Activated CD4-positive, CD25-positive, alpha-beta regulatory T cell treated with anti-CD3 and anti-CD28 coated beads, Interleukin-2, amount 50 U/mL, for 72 hours (primary cell): ENCODE measurements at regions not wholly inside any gene's neighbourhood (a gene's known extent, or its start where the extent isn't known, plus 50 kb on each side); places are given as distances from the start of the nearest gene placed in this dataset.

Experiments
- DNase-seq: peaks from one replicate; pipeline ENCODE4 v3.0.0; 2021

GRCh38 chr5:158084292-158084691, 225.3 kb upstream of the CLINT1 start:
- DNase-seq: no peak

GRCh38 chr5:158082696-158083287, 223.8 kb upstream of the CLINT1 start:
- DNase-seq: no peak

GRCh38 chr5:158080112-158080511, 221.2 kb upstream of the CLINT1 start:
- DNase-seq: no peak

- no peak for DNase-seq
These were observed 220.2 kb upstream of the CLINT1 start for GRCh38 chr5:158079097-158079496.

- peak; percentile 34 for DNase-seq
These were observed 216.2 kb upstream of the CLINT1 start for GRCh38 chr5:158074992-158075769.

GRCh38 chr5:158074597-158074991, 215.6 kb upstream of the CLINT1 start:
- no peak for DNase-seq

GRCh38 chr5:158070859-158071258, 211.9 kb upstream of the CLINT1 start:
- no peak for DNase-seq

GRCh38 chr5:158069838-158070237, 210.9 kb upstream of the CLINT1 start:
- no peak for DNase-seq

GRCh38 chr5:158068964-158069363, 210.0 kb upstream of the CLINT1 start:
- DNase-seq: no peak

- no peak for DNase-seq
These were observed 207.1 kb upstream of the CLINT1 start for GRCh38 chr5:158066076-158066475.

- DNase-seq: no peak
These were observed 205.6 kb upstream of the CLINT1 start for GRCh38 chr5:158064334-158065123.

GRCh38 chr5:158063052-158063451, 204.1 kb upstream of the CLINT1 start:
- DNase-seq: no peak

GRCh38 chr5:158061451-158061850, 202.5 kb upstream of the CLINT1 start:
- DNase-seq: no peak

GRCh38 chr5:158060212-158060611, 201.3 kb upstream of the CLINT1 start:
- no peak for DNase-seq

GRCh38 chr5:158058208-158059120, 199.5 kb upstream of the CLINT1 start:
- no peak for DNase-seq

GRCh38 chr5:158056130-158056825, 197.3 kb upstream of the CLINT1 start:
- no peak for DNase-seq

GRCh38 chr5:158055111-158055501, 196.2 kb upstream of the CLINT1 start:
- DNase-seq: no peak

GRCh38 chr5:158054223-158055110, 195.5 kb upstream of the CLINT1 start:
- DNase-seq: no peak

- DNase-seq: no peak
These were observed 192.1 kb upstream of the CLINT1 start for GRCh38 chr5:158051036-158051435.

GRCh38 chr5:158050421-158050820, 191.5 kb upstream of the CLINT1 start:
- DNase-seq: no peak

- DNase-seq: no peak
These were observed 190.5 kb upstream of the CLINT1 start for GRCh38 chr5:158049459-158049858.
